HEK293T (cell line): ENCODE measurements at regions not wholly inside any gene's neighbourhood (a gene's known extent, or its start where the extent isn't known, plus 50 kb on each side); places are given as distances from the start of the nearest gene placed in this dataset.

ENCODE experiments used
- ELF4 ChIP-seq: fragments of 450-650 bp; IDR thresholded peaks from 2 replicates; pipeline ENCODE4 v1.6.1; 2017; ENCODE audit warnings: antibody characterized with exemption
- FOXA1 ChIP-seq: fragments of 450-650 bp; IDR thresholded peaks from 2 replicates; pipeline ENCODE4 v1.6.1; 2016; ENCODE audit warnings: mild to moderate bottlenecking
- FOXK2 ChIP-seq: fragments of 450-650 bp; IDR thresholded peaks from 2 replicates; pipeline ENCODE4 v1.6.1; 2016; ENCODE audit warnings: mild to moderate bottlenecking
- FOXM1 ChIP-seq: fragments of 450-650 bp; IDR thresholded peaks from 2 replicates; pipeline ENCODE4 v1.6.1; 2017; ENCODE audit warnings: mild to moderate bottlenecking, borderline replicate concordance
- HDGF ChIP-seq: fragments of 450-650 bp; IDR thresholded peaks from 2 replicates; pipeline ENCODE4 v1.6.1; 2017; ENCODE audit warnings: antibody characterized with exemption, borderline replicate concordance
- SP1 ChIP-seq: fragments of 450-650 bp; IDR thresholded peaks from 2 replicates; pipeline ENCODE4 v1.6.1; 2017
- ZNF384 ChIP-seq: fragments of 450-650 bp; IDR thresholded peaks from 2 replicates; pipeline ENCODE4 v1.6.1; 2016
- TF ChIP-seq, protein P1 (sequence below): fragments of 450-650 bp; IDR thresholded peaks from 2 replicates; pipeline ENCODE4 v1.6.1; 2016

DNA sequence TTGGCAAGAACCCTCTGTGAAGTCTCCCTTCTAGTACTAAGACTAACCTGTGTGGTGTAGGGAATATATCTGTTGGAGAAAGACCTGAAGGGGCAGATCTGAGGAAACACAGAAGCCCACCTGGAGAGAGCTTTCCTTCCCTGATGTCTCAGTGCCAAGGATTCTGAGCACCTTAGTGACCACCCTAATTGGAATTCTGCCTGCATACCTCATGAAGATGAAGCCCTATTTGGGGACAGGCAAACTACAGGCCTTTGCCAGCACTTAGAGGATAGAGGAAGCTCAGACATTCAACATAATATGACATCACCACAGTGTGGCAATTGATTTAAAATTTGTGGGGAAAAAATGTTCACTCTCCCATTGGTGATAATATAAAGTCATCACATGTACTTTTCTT is 766.2 kb upstream of the KIRREL3 start:
- no peak for TF ChIP-seq SP1
- TF ChIP-seq FOXA1 = no peak
- no peak for TF ChIP-seq ELF4
- TF ChIP-seq, protein P1, sequence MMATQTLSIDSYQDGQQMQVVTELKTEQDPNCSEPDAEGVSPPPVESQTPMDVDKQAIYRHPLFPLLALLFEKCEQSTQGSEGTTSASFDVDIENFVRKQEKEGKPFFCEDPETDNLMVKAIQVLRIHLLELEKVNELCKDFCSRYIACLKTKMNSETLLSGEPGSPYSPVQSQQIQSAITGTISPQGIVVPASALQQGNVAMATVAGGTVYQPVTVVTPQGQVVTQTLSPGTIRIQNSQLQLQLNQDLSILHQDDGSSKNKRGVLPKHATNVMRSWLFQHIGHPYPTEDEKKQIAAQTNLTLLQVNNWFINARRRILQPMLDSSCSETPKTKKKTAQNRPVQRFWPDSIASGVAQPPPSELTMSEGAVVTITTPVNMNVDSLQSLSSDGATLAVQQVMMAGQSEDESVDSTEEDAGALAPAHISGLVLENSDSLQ = no peak
- no peak for TF ChIP-seq ZNF384
- TF ChIP-seq FOXM1 = no peak
- TF ChIP-seq HDGF = no peak
- no peak for TF ChIP-seq FOXK2
